HG03196 (cell line): ENCODE measurements at regions not wholly inside any gene's neighbourhood (a gene's known extent, or its start where the extent isn't known, plus 50 kb on each side); places are given as distances from the start of the nearest gene placed in this dataset.

Experiments
- ATAC-seq: cut with Tn5 transposase; IDR thresholded peaks from one replicate; pipeline ENCODE4 v1.9.1; 2021; ENCODE audit not compliant: unreplicated experiment

DNA sequence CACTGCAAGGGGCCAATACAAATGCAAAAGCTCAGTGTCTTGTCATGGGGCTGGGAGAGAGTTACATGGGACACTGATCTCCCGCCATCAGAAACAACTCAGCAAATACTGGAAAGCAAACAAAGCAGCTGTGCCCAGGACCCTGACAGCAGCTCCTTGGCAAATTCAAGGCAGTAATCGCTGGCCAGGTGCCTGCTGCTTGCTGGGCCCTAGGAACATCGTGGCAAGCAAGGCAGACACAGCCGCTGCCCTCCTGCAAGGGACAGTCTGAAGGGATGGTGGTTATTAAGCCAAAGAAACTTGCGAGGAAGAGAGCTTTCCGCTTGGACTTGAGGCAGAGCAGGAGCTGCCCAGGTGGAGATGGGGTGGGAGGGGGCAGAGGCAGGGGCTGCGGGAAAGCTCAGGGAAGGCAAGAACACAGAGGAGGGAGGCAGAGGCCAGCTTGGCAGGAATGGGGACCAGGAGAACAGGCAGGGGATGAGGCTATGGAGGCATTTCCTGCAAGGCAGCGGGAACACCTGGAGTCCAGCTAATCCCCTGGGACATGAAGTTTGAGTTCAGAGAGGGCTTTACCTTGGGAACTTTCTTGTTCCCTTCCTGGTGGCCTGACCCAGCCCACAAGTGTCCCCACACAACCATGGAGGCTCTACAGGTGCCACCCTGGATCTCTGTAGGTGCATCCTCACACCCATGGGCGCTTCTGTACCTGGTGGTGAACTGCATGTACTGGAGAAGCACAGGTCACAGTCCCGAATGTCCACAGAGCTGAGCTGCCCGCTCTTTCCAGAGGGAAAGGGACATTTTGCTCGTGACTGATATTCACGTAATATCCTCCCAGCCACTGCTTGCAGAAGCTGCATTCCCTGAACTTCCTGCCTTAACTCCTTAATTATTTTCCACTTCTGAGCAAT is 78.7 kb upstream of the ATP2B2 start:
- no peak for ATAC-seq

DNA sequence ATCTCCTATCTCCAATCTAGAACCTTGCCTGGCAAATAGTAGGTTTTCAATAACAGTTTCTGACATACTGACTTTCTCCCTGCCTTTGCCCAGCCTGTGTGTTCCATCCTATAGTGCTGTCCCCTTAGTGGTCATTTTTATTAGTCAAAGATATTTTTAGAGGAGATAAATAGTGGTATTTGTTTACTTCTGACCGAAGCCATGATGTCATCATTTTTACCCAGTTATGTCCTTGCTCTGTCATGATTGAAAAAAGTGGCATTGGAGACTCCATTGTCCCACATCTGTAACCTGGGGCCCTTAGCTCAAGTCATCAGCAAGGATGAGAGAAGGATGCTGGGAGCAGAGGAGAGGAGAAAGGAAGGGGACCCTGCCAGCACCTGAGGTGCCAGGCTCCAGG is 80.6 kb upstream of the ATP2B2 start:
- no peak for ATAC-seq

DNA sequence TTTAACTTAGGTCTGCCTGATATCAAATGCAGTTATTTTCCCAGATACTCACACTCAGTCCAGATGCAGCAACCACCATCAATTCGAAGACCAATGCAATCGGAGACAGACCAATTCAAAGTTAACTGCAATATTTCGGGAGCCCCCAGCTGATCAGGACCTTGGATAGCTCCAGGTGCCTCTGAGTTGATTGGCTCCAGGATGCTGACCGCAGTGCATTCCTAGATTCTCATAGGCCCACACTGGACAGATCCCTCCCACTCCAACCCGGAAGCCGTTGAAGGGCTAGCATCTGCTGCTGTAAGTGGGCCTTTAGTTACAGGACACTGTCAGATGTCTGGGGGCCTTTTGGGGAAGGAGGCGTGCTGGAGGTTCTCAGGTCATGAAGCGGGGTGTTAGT is 89.5 kb upstream of the ATP2B2 start:
- no peak for ATAC-seq

DNA sequence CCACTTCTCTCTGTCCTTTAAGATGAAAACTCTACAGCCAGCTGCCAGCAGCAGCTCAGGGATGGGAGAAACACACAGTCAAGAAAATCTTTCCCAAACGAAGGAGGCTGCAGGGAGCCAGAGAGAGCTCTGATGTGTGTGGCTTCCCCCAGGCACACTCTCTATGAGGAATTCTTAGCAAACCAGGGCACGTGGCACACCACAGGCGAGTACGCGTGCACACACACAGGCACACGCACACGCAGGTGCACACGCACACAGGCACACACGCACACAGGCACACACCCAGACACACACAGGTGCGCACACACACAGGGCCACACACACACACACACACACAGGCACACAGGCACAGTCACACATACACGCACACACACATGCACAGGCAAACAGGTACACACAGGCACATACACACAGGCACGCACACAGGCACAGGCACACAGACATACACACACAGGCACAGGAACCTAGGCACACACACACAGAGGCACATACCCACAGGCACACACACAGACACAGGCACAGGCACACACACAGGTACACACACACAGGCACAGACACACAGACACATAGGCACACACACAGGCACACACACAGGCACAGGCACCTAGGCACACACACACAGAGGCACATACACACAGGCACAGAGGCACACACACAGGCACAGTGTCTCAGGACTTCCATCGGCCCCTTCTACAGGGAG is 91.5 kb upstream of the ATP2B2 start:
- ATAC-seq = no peak

DNA sequence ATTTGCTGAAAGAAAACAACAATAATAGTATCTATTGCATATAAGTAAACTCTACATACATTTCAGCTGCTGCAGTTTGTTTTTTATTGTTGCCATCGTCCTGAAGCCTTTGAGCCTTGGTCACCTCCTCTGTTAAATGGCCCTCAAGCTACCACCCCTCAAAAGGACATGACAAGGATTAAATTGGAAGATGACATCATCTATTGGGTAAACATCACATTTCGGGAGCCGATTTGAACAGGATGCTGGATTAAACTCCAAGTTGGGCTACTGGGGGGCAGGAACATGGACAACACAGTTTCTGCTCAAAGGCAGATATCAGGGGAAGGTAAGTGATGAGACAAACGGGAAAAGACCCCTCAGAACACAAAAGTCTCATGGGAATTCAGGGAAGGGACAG is 92.3 kb upstream of the ATP2B2 start:
- ATAC-seq = no peak

DNA sequence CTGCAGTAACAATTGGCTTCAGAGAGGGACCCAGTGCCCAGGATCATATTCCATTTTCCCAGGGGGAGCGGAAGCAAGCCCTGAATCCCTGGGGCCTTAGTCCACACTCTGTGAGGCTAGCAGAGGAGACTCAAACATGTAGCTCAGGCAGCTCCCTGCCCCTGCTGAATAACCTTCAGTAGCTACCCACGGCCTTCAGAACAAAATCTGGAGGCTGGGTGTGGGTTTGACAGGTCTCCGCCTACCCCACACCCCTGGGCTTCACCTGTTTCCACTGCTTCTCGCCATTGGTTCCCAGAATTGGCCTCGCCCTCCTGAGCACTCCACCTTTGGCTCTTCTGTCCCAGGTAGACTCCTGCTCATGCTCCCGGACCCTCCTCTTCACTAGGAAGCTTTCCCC is 93.6 kb upstream of the ATP2B2 start:
- ATAC-seq = no peak

DNA sequence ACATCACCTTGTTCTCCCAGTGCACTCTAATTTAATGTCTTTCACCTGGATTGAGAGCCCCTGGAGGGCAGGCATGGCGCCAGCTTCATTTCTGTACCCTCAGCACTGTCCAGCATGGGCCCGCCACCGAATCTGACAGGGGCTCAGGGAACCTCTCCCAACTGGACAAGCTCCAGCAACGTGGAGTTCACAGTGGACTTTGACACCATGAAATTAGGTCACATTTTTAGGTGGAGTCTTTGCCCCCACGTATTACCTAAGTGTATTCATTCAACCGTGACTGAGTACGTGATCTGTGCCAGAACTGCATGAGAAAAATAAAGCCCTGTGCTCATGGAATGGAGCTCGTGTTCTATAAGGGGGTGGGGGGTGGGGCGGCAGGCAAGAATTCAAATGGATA is 94.1 kb upstream of the ATP2B2 start:
- ATAC-seq = no peak

DNA sequence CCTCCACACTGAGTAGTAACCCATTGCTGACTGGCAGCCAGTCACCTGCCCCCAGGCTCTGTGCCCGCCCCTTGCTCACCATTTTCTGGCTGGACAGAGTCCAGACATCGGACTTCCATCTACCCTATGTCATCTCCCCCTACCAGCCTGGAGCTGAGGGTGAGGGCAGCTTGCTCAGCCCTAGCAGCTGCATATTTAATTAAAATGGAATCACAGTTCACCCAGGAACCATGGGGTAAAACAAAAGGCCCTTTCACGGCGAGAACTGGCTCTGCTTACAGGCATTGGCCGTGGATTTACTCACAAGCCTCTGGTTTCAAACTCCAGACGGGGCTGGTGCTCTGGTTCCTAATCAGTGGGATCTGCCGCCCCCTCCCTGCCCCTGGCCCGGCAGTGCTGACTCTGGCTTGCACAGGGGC is 94.9 kb upstream of the ATP2B2 start:
- no peak for ATAC-seq

DNA sequence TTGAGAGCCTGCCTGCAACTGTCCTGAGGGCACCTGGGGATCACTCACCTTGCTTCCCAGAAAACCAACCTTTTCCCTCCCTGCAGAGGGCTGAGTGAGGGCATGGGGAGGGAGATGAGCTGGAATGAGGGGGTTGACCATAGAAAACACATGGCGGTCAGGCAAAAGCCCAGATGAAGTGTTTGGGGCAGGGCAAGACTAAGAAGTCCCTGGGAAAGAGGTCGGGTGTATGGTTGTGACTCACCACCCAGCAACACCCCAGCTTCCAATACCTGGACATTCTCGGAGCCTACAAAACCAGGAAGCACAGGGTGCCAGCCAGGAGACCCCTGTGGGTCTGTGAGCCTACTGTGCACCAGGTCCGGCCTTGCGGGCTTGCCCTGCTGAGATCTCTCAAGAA is 95.3 kb upstream of the ATP2B2 start:
- ATAC-seq = no peak

DNA sequence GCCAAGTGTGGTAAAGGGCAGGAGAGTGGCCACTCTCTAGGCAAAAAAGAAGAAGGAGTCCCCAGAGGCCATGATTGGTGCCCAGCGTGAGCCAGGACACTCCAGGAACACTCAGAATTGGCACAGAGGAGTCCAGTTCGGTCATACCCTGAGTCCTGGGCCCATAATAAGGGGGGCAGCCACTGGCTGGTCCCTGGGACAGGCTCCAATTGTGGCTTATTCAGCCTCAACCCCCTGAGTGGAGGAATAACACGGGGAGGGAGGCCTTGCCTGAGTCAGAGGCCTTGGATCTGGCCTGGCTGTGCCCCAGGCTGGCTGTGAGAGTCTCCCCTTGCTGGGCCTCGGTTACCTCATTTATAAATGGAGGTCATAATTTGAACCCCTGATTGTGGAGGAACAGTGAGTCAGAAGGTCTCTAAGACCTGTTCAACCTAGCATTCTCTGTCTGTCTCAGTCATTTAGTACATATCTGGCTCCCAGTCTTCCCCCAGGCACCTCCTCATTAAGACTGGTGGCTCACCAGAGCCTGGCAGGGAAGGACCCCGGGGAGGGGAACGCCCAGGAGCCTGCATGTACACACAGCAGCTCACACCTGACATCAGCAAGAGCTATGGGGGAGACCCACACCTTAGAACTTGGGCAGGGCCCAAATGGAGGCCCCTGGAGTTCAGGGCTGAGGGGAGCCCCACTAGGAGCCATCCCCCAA is 95.9 kb upstream of the ATP2B2 start:
- ATAC-seq = no peak

DNA sequence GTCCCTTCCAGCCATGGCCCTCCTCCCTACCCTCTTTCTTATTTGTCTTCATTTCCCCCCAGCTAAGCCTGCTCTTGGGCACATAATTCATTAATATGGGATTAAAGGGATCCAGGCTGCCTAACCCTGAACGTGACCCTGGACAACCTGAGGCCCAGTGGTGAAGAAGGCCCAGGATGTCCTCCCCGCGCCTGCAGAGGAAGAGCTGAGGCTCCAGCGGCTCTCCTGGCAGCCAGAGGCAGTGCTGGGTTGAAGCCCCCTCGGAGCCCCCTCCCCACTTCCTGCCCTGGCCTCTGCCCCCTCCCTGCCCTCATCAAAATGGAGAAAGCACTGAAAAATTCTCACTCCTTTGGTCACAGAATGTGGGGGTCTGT is 96.5 kb upstream of the ATP2B2 start:
- ATAC-seq = no peak

DNA sequence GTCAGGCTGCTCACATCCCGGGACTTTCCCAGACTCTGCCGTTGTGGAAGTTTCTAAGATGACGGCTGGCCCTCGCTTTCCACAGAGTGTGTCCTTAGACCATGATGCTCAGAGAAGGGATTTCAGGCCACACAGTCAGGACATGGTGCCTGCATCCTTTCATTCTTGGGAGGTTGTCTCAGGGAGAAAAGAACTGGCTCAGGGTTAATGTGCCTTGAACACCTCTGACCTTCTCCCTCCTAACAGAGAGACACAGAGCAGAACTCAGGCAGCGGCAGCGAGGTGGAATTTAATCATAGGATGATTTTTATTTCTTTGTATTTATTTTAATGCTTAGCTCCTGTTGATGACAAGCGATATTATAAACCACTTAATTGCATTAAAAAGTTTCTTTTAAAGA is 96.9 kb upstream of the ATP2B2 start:
- no peak for ATAC-seq

DNA sequence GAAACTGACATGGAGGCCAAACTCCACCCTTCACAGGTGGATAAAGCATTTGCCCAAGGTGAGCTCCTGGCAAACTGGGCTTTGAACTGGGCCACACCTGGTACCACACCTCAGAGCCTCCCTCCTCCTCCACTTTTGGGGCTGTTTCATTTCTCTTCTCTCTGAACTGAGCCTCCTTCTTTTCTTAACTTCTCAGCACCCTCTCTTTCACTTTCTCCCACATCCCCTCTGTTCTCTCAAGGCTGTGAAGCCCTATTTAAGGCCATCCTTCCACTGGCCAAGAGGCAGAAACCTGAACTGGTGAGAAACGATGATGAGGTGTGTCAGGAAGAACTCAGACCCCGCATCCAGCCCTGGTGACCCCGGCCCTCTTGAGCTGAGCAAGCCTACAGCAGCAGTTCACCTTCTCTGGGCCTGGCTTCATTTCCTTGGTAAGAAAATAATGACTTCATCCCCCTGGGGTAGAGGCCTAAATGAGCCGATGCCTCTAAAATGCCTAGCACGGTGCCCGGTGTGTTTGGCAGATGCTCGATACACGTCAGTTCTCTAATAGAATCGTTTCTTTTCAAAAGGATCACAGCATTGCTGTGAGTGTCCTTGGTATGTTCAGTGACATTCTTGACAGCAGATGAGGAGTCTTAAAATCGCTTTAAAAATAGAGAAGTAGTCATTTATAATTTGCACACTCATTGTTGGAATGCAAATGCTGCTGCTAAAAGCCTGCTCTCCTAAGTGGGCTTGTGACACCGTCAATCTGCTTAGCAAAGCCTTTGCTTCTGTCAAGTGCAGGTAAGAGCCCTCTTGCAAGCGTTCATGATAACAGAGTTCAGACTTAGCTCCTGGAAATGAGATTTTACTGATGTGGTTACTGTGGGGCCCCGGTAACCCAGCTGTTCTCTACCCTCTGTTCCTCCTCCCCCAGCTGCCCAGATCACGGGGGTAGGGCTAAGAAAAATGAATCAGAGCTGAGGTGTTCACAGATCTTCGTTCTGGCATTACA is 97.7 kb upstream of the ATP2B2 start:
- ATAC-seq = no peak

DNA sequence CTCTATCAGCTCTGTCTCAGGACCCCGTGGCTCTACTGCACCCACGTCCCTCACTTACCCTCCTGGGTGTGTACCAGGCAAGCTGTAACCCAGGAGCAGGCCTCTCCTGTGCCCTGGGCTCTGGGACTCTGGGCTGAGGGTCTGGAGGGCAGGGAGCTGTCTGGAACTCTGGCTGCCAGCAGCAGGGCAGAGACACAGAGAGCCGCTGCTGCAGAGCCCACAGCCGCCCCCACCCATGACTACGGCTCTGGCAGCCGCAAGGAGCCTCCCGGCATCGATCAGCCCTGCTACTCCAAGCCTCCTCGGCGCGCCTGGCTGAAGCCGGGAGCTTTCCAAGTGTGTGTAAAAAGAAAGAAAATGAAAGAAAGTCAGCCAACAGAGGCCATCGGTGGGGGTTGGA is 103.7 kb upstream of the ATP2B2 start:
- no peak for ATAC-seq

DNA sequence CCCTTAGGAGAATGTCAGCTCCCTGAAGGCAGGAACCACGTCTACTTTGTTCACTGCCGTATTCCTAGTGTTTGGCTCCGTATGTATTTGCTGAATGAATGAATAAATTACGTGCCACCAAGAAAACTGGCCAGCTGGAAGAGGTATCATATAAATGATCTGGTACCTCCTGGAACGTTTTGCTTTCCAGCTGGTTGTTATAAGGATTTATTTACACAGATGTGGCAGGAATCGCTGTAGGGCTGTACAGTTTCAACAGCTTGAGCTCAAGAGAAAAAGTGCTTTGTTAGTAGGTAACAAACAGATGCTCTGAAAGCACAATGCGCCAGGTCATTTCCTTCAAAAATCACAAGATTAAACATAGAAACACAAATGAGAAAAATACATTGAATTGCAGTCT is 108.8 kb upstream of the ATP2B2 start:
- no peak for ATAC-seq

DNA sequence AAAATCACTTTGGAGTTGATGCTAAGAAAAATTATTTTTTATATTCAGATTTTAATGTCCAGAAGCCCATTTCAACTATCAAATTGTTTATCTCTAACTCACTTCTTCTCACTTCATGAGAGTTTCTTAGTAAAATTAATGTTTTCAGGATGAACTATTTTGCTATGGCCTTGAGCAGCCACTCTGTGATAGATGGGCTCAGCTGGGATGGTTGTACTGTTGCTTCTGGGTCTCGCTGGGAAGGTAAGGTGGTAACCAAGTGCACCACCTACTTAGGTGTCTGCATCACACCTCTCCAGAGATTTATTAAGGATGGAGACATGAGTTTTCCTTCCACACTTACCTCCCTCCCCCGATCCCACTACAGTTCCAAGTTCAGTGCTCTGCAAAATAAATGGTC is 110.3 kb upstream of the ATP2B2 start:
- ATAC-seq = no peak

DNA sequence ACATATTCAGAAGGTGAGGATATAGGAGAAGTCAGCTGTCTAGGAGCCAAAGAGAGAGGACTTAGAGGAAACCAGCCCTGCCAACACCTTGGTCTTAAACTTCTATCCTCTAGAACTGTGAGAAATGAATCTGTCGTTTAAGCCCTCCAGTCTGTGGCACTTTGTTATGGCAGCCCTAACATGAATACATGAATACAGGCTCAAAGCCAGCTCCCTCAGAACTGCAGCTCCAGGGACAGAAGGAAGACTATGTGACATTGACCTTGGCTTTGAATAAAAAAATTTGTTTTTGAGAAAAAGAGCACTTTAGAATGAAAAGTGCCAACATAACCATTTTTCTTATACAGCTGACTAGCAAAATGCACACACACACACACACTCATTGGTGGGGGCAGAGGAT is 110.9 kb upstream of the ATP2B2 start:
- no peak for ATAC-seq

DNA sequence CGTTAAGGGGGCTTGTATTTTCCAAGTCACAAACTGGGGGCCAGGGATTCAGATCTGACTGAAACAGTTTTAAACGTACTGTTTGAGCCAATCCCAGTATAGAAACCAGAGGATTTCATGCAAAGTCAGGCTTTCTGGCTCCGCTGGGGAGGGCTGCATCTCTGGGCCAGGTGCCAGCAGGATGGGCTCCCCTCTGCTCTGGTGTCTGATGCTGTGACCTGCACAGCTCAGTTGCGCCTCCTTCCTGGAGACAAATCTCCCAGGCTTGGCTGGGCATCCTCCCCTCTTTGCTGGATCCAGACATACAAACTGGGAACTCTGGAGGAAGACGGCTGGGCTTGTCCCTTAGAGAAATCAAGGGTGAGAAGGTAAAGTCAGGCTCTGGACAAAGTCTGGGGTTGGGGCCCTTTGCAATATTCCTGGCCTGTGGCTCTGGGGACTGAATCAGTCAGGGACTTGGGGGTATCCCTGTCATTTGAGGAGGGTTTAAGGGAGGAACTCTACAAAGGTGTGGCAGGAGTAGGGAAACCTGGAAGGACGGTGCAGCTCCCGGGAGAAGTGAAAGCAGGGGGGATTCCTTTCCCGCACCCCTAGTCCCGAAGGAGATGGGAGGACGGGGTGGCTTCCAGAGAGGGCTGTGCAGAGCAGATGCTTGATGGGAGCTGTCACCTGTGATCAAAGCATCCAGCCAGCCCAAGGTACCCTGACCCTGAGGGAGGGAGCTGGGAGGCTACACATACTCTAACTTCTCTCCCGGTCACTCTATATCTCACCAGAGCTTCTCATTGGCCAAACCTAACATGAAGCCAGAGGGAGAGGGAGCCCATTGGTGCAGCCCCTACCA is 114.8 kb upstream of the ATP2B2 start:
- no peak for ATAC-seq

DNA sequence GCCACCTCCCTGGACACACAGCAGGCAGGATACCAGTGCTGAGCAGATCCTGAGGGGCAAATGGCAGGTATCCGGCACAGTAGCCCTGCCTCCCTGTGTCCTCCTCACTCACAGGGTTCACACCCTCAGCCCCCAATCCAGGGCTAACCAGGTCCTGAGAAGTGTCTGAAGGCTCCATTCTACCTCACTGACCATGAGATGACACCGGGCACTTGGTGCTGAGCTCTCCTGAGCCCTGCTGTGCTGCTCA is 115.4 kb upstream of the ATP2B2 start:
- ATAC-seq = no peak

DNA sequence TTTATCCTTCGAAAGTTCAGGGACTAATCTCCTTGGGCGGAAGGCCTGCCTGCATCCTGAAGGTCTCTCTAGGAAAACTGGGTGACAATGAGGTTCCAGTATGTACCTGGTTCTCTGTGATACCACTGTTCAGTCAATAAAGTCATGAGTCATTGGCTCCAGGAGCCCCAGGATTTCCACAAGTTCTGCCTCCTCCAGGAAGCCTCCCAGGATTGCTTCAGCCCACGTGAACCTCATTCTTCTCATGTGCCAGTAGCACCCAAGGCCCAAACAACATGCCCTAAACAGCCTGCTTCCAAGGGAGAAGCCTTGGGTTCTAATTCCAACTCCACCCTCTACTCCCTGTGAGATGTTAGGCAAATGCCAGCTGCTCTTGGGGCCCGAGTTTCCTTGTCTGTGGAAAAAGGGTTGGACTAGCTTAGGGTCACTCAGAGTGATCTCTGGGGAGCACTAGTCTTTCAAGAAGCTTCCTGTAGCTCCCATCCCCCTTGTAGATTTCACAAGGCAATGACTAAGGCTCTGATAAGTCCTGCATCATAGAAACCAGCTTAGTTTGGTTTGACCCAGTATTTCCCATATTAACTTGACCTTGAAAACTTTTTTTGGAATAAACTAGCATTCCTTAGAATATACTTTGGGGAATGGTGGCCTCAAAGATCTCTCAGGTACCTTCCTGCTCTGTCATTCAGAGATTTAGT is 118.3 kb upstream of the ATP2B2 start:
- ATAC-seq = no peak
